Colonic mucosa (tissue), 4 donors: ENCODE measurements at regions not wholly inside any gene's neighbourhood (a gene's known extent, or its start where the extent isn't known, plus 50 kb on each side); places are given as distances from the start of the nearest gene placed in this dataset.

ENCODE experiments used
- DNase-seq: peaks from one replicate; pipeline ENCODE4 v3.0.0-alpha.2; 2020
- H3K27ac ChIP-seq: fragments of 200-600 bp; one replicate; pipeline ENCODE4 v1.8.0; 2021
- H3K27me3 ChIP-seq: fragments of 200-600 bp; one replicate; pipeline ENCODE4 v1.8.0; 2021
- H3K36me3 ChIP-seq: fragments of 200-600 bp; one replicate; pipeline ENCODE4 v1.8.0; 2021
- H3K4me1 ChIP-seq: fragments of 200-600 bp; one replicate; pipeline ENCODE4 v1.8.0; 2021; ENCODE audit warnings: mild to moderate bottlenecking
- H3K4me3 ChIP-seq: fragments of 200-600 bp; one replicate; pipeline ENCODE4 v1.8.0; 2021
- H3K9ac ChIP-seq, 2 donors: one replicate each; pipeline ENCODE4 v1.7.0; 2013; ENCODE audit warnings: control low read depth in 2 of 2, low read depth in 2 of 2, low read length in 2 of 2
- H3K9me3 ChIP-seq: fragments of 200-600 bp; one replicate; pipeline ENCODE4 v1.8.0; 2021
- intact Hi-C: fragments of 100-400 bp; cut with DNase I; formaldehyde crosslinking; loops from one replicate; pipeline ENCODE4 v1.14.1; 2022
- TF ChIP-seq, protein P1 (sequence below): fragments of 200-600 bp; IDR thresholded peaks from one replicate; pipeline ENCODE4 v1.8.0; 2022; ENCODE audit warnings: antibody characterized with exemption, mild to moderate bottlenecking
- donor health status: healthy.
- donor health status: DM: no; HTN: no; CAD: no.
- donor health status: DM: no; HTN: no; CAD: no.

DNA sequence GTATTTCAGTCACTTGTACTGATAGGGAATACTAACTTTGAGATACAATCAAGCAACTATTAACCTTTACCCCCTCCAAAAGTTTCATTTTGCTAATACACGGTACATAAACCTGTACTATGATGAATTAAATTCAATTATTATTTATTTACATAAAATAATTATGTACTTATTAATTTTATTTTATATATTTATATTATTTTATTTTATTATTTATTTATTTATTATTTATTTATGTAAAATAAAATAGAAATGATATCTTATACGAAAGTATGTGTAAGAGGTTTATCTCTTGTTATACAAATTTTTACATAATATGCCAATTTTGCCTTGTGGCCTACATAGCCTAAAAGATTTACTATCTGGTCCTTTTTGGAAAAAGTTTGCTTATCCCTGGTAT, 564.3 kb downstream of the SLITRK5 start:
- H3K4me1 ChIP-seq = no peaks in the 10 kb centered on the region
- no peak overlapping the region for H3K4me3 ChIP-seq
- no peak for DNase-seq
- H3K27ac ChIP-seq = no peak overlapping the region
- no peaks in the 10 kb centered on the region for H3K27me3 ChIP-seq
- no peak overlapping the region for H3K9ac ChIP-seq
- TF ChIP-seq, protein P1, sequence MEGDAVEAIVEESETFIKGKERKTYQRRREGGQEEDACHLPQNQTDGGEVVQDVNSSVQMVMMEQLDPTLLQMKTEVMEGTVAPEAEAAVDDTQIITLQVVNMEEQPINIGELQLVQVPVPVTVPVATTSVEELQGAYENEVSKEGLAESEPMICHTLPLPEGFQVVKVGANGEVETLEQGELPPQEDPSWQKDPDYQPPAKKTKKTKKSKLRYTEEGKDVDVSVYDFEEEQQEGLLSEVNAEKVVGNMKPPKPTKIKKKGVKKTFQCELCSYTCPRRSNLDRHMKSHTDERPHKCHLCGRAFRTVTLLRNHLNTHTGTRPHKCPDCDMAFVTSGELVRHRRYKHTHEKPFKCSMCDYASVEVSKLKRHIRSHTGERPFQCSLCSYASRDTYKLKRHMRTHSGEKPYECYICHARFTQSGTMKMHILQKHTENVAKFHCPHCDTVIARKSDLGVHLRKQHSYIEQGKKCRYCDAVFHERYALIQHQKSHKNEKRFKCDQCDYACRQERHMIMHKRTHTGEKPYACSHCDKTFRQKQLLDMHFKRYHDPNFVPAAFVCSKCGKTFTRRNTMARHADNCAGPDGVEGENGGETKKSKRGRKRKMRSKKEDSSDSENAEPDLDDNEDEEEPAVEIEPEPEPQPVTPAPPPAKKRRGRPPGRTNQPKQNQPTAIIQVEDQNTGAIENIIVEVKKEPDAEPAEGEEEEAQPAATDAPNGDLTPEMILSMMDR = no peak
- H3K36me3 ChIP-seq = no peaks in the 10 kb centered on the region
- no peaks in the 10 kb centered on the region for H3K9me3 ChIP-seq
- intact Hi-C loops = no loop called here

DNA sequence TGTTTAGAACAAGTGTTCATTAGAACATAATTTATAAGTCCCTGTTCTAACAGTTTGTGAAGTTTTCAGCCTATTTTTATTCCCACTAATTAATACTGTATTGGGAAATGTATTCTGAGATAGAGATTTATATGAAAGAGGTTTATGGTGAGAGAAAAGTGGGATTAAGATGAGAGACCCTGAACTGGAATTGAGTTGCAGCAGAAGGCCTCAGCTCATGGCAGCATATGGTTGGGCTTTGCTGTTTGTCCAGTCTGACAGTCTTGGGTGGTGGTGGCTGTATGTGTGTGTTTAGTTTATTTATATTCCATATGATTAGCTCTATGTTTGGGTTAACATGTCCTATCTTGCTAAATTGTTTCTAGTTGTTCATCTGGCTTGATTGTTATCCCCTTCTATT, 575.1 kb downstream of the SLITRK5 start:
- no peak overlapping the region for H3K9ac ChIP-seq
- TF ChIP-seq, protein P1 = no peak
- H3K4me3 ChIP-seq = no peak overlapping the region
- H3K4me1 ChIP-seq = no peaks in the 10 kb centered on the region
- intact Hi-C loops = no loop called here
- no peaks in the 10 kb centered on the region for H3K36me3 ChIP-seq
- DNase-seq = no peak
- H3K9me3 ChIP-seq = no peaks in the 10 kb centered on the region
- no peak overlapping the region for H3K27ac ChIP-seq
- no peaks in the 10 kb centered on the region for H3K27me3 ChIP-seq

DNA sequence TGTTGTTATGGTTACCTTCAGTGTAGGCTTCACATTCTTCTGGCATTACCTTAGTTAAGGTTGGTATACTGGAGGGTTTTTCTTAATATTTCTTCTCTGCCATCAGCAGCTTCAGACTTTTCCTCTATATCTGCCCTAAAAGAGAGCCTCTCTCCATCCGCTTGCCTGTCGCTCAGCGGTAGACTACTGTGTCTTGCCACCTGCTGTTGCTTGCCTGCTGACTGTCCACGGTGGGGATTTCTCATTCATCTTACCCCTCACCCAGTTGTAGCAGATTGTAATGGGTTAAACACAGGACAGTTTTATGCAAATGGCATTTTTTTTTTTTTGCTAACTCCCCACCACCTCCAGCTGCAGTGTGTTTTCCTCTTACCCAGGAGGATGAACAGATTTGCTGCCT, 577.2 kb downstream of the SLITRK5 start:
- TF ChIP-seq, protein P1 = no peak
- no peaks in the 10 kb centered on the region for H3K9me3 ChIP-seq
- H3K4me3 ChIP-seq = no peak overlapping the region
- no peak for DNase-seq
- intact Hi-C loops = no loop called here
- no peaks in the 10 kb centered on the region for H3K4me1 ChIP-seq
- no peaks in the 10 kb centered on the region for H3K36me3 ChIP-seq
- H3K9ac ChIP-seq = no peak overlapping the region
- H3K27ac ChIP-seq = no peak overlapping the region
- H3K27me3 ChIP-seq = no peaks in the 10 kb centered on the region

DNA sequence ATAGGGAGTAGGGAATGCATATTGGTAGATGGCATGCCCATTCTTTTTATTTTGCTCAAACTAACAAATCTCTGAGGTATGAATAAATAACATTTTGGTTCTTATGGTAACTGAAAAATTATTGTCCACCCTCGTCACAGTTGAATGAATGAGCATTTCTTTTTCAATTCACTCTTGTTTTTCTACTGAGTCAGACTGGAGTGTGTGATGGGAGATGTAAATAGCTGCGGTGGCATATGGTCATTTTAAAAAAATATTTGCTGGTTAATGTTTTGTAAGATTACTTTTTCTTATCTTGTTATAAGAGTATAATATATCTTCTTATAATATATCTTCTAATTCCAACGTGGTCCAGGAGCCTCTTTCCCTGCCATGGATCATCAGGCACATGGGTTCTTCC, 586.5 kb downstream of the SLITRK5 start:
- TF ChIP-seq, protein P1 = no peak
- Histone ChIP-seq H3K4me1 (no peaks in the 10 kb centered on the region), H3K9me3 (no peaks in the 10 kb centered on the region), H3K4me3 (no peak overlapping the region), H3K36me3 (no peaks in the 10 kb centered on the region), H3K9ac (no peak overlapping the region), H3K27ac (no peak overlapping the region), H3K27me3 (no peaks in the 10 kb centered on the region)
- intact Hi-C loops = no loop called here
- DNase-seq = no peak

DNA sequence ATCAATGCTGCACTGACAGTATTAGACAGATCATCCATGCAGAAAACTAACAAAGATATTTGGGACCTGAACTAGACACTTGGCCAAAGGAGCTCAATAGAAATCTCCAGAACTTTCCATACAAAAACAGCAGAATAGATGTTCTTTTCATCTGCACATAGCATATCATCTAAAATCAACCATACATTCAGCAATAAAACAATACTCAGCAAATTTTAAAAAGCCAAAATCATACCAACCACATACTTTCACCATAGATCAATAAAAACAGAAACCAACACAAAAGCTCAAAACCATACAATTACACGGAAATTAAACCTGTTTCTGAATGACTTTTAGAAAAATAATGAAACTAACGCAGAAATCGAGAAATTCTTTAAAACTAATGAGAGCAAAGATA, 592.6 kb downstream of the SLITRK5 start:
- Histone ChIP-seq H3K27ac (no peak overlapping the region), H3K4me3 (no peak overlapping the region), H3K4me1 (no peaks in the 10 kb centered on the region), H3K9ac (no peak overlapping the region), H3K36me3 (no peaks in the 10 kb centered on the region), H3K27me3 (no peaks in the 10 kb centered on the region), H3K9me3 (no peaks in the 10 kb centered on the region)
- DNase-seq = no peak
- intact Hi-C loops = no loop called here
- TF ChIP-seq, protein P1 = no peak

DNA sequence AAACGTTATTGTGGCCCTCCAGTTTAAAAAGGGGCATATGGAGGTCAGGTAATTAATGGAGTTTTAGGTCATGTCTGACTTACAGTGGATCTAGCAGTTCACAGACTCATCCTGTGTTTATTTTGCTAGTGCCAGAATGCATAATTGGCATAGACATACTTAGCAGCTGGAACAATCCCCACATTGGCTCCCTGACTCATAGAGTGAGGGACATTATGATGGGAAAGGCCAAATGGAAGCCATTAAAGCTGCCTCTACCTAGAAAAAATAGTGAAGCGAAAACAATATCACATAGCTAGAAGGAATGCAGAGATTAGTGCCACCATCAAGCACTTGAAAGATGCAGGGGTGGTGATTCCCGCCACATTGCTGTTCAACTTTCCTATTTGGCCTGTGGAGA, 610.7 kb downstream of the SLITRK5 start:
- no peak for DNase-seq
- TF ChIP-seq, protein P1 = no peak
- Histone ChIP-seq H3K9me3 (no peaks in the 10 kb centered on the region), H3K27ac (no peak overlapping the region), H3K4me1 (no peaks in the 10 kb centered on the region), H3K36me3 (no peaks in the 10 kb centered on the region), H3K27me3 (no peaks in the 10 kb centered on the region), H3K4me3 (no peak overlapping the region), H3K9ac (no peak overlapping the region)
- intact Hi-C loops = no loop called here
